Peyer's patch (tissue), 4 donors: ENCODE measurements at regions not wholly inside any gene's neighbourhood (a gene's known extent, or its start where the extent isn't known, plus 50 kb on each side); places are given as distances from the start of the nearest gene placed in this dataset.

Experiments
- CTCF ChIP-seq, 6 experiments: fragments of 450-650 bp in 4 of 6; fragments of 200-600 bp in 2 of 6; sonication (generic) in 1 of 6; IDR thresholded peaks; one replicate each; pipeline ENCODE4 v1.5.1; 2017 to 2019; ENCODE audit warnings: antibody characterized with exemption in 6 of 6, mild to moderate bottlenecking in 3 of 6, moderate library complexity in 1 of 6
- POLR2A ChIP-seq, 2 donors: fragments of 450-650 bp; IDR thresholded peaks; one replicate each; pipeline ENCODE4 v1.5.1; 2017; ENCODE audit warnings: antibody characterized with exemption in 2 of 2, mild to moderate bottlenecking in 2 of 2, moderate library complexity in 2 of 2

GRCh38 chr11:88231894-88232482, 56.7 kb upstream of the RAB38 start:
- TF ChIP-seq CTCF (IDR thresholded peaks at IDR 0.05) (peak in 4 of 6 experiments; percentile 43 to 68 (median 58)), POLR2A (IDR thresholded peaks at IDR 0.05) (no peak)
